Fibroblast of mammary gland (primary cell): ENCODE measurements at regions not wholly inside any gene's neighbourhood (a gene's known extent, or its start where the extent isn't known, plus 50 kb on each side); places are given as distances from the start of the nearest gene placed in this dataset.

Experiments
- DNase-seq: peaks from one replicate; pipeline ENCODE4 v3.0.0-alpha.2; 2010; ENCODE audit warnings: low read depth
- H3K4me3 ChIP-seq: 2 replicates; pipeline ENCODE4 v1.5.1; 2011; ENCODE audit warnings: low read depth, mild to moderate bottlenecking, low read length, moderate library complexity; ENCODE audit not compliant: control insufficient read depth
- TF ChIP-seq, protein P1 (sequence below): conservative IDR thresholded peaks from 2 replicates; pipeline ENCODE4 v1.5.1; 2011; ENCODE audit warnings: low read depth, low read length, inconsistent platforms; ENCODE audit not compliant: control insufficient read depth, insufficient read depth

- TF ChIP-seq, protein P1, sequence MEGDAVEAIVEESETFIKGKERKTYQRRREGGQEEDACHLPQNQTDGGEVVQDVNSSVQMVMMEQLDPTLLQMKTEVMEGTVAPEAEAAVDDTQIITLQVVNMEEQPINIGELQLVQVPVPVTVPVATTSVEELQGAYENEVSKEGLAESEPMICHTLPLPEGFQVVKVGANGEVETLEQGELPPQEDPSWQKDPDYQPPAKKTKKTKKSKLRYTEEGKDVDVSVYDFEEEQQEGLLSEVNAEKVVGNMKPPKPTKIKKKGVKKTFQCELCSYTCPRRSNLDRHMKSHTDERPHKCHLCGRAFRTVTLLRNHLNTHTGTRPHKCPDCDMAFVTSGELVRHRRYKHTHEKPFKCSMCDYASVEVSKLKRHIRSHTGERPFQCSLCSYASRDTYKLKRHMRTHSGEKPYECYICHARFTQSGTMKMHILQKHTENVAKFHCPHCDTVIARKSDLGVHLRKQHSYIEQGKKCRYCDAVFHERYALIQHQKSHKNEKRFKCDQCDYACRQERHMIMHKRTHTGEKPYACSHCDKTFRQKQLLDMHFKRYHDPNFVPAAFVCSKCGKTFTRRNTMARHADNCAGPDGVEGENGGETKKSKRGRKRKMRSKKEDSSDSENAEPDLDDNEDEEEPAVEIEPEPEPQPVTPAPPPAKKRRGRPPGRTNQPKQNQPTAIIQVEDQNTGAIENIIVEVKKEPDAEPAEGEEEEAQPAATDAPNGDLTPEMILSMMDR = no peak
- no peak for DNase-seq
- no peak overlapping the region for H3K4me3 ChIP-seq
These were observed 749.7 kb downstream of the DIAPH3 start for GRCh38 chr13:59414006-59414405.

DNA sequence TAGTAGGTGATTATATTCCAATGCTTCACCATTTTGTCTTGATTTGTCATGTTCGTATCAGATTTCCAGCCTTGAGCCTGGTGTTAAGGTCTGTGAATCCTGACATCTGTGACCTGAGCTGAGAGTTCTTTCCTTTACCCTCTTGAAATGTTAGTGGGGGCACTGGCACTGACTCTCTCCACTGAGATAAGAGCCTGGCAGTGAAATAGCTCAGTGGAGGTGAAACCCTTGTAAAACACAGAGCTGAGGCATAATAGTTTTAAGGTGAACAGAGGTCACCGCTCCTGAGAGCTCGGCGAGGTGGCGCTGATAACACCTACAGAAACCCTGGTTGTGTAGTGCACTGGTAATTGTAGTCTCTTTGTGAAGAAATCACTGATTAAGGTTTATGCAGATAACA is 748.2 kb downstream of the DIAPH3 start:
- no peak overlapping the region for H3K4me3 ChIP-seq
- no peak for DNase-seq
- TF ChIP-seq, protein P1 = no peak

GRCh38 chr13:59416561-59416960 is 747.2 kb downstream of the DIAPH3 start:
- TF ChIP-seq, protein P1 = no peak
- no peak overlapping the region for H3K4me3 ChIP-seq
- DNase-seq = no peak

- H3K4me3 ChIP-seq = no peak overlapping the region
- TF ChIP-seq, protein P1 = no peak
- no peak for DNase-seq
These were observed 741.1 kb downstream of the DIAPH3 start for GRCh38 chr13:59422646-59423045.

DNA sequence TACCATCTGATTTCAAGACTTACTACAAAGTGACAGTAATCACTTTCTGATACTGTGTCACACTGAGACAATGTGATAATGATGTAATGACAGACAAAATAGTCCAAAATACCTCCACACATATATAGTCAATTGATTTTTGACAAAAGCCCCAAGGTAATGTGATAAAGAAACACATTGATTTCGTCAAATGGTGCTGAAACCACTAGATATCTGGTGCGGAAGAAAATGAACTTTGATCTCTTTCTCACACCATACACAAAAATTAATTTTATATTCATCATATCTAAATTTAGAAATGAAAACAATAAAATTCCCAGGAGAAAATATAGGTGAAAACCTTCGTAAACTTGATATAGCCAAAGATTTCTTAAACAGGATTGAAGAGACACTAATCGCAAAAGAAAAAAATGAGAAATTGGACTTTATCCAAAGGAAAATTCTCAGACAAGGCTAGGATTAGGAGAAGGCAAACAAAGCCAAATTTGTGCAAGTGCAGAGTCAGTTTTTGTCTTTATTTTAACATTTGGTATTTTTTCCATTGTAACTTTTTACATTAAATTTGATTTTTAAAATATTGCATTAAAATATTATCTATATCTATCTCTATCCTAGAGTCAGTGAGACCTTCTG is 739.9 kb downstream of the DIAPH3 start:
- H3K4me3 ChIP-seq = no peak overlapping the region
- TF ChIP-seq, protein P1 = no peak
- DNase-seq = no peak

DNA sequence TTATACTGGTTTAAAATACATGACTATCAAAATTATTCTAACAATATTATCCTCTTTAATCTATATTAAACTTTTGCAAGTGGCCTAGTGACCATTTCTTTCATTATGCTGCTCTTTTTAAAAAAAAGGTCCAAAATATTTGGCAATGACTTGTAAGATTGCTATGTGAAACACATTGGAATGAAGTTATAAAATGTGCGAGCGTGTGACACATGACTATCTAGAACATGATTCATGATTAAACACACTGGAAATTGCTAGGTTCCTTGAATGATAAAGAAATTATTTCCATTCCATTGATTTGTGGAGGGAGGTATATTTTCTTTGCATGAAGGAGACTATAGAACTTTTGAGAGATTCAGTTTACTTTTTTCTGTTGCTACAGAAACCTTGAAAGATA is 739.1 kb downstream of the DIAPH3 start:
- TF ChIP-seq, protein P1 = no peak
- H3K4me3 ChIP-seq = no peak overlapping the region
- peak; percentile 2 for DNase-seq

DNA sequence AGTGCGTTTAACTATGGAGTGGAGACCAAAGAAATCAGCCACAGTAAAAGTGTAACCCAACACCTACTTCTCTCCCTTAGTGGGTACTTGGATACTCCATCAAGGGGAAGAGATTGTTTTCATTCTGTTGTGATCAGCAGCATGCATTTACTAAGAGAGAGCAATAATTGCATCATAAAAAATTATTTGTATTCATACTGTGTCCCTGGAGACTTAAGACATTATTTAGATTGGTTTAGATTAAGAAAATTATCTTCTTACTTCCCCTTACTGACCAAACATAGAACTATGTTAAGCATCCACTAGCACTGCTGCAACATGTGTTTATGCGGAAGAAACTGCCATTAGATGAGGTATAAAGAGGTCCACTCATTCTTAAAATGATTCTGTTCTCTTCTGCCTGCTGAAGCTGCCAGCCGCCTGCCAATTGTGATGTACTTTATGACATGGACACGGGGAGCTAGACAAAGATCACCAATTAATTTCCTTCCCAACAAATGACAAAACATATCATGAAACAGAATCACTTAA is 738.5 kb downstream of the DIAPH3 start:
- peak; percentile 1 for DNase-seq
- no peak overlapping the region for H3K4me3 ChIP-seq
- TF ChIP-seq, protein P1 = no peak
